B cell (primary cell): ENCODE measurements at regions not wholly inside any gene's neighbourhood (a gene's known extent, or its start where the extent isn't known, plus 50 kb on each side); places are given as distances from the start of the nearest gene placed in this dataset.

ENCODE experiments used
- ATAC-seq: fragments of 200-7000 bp; cut with Tn5 transposase; one replicate; pipeline ENCODE4 v1.10.0; 2021; ENCODE audit warnings: low read depth, mild to moderate bottlenecking, moderate number of reproducible peaks, moderate library complexity
- CTCF ChIA-PET: fragments of 350-600 bp; sonication (Branson Sonifier 250); formaldehyde crosslinking; loops from one replicate; lab custom pipeline; 2021; ENCODE audit warnings: antibody characterized with exemption, inconsistent platforms; lab: Charles Lee
- POLR2A ChIA-PET: fragments of 350-600 bp; sonication (Branson Sonifier 250); formaldehyde crosslinking; loops from one replicate; lab custom pipeline; 2021; ENCODE audit warnings: antibody characterized with exemption; lab: Charles Lee
- DNase-seq: peaks from one replicate; pipeline ENCODE4 v3.0.0; 2013
- H2AFZ ChIP-seq: 2 replicates; pipeline ENCODE4 v1.6.1; 2012; ENCODE audit warnings: mild to moderate bottlenecking, low read depth, low read length; ENCODE audit not compliant: insufficient read depth, poor library complexity, severe bottlenecking
- H3K27ac ChIP-seq, 2 donors: 1 replicate in 1 of 2; 2 replicates in 1 of 2; pipeline ENCODE4 v1.5.1; 2012 to 2013; ENCODE audit warnings: low read length in 2 of 2, mild to moderate bottlenecking in 2 of 2, moderate library complexity in 1 of 2
- H3K27me3 ChIP-seq, 4 experiments: fragments of 200-600 bp in 1 of 4; sonication (generic) in 1 of 4; replicated peaks in 1 of 4; 1 replicate in 2 of 4; 2 replicates in 2 of 4; pipeline versions ENCODE4 v1.6.1 to v1.7.0; 2013 to 2016; ENCODE audit warnings: low read length in 3 of 4, mild to moderate bottlenecking in 2 of 4, mixed read lengths in 1 of 4, moderate library complexity in 1 of 4; ENCODE audit not compliant: insufficient read depth in 4 of 4, control insufficient read depth in 3 of 4; ENCODE audit errors: control extremely low read depth in 1 of 4
- H3K36me3 ChIP-seq, 2 experiments: replicated peaks in 1 of 2; 1 replicate in 1 of 2; 2 replicates in 1 of 2; pipeline versions ENCODE4 v1.6.1 to v1.7.1; 2013; ENCODE audit warnings: low read length in 1 of 2; ENCODE audit not compliant: insufficient read depth in 2 of 2, control insufficient read depth in 1 of 2; ENCODE audit errors: control extremely low read depth in 1 of 2, extremely low read depth in 1 of 2
- H3K4me1 ChIP-seq, 2 donors: fragments of 200-600 bp in 1 of 2; sonication (generic) in 1 of 2; 1 replicate in 1 of 2; 2 replicates in 1 of 2; pipeline versions ENCODE4 v1.5.1 to v1.6.1; 2013 to 2017; ENCODE audit warnings: low read length in 2 of 2; ENCODE audit not compliant: control insufficient read depth in 2 of 2, insufficient read depth in 2 of 2
- H3K4me2 ChIP-seq: replicated peaks from 2 replicates; pipeline ENCODE3; 2012; ENCODE audit warnings: mild to moderate bottlenecking, low read depth, low read length; ENCODE audit not compliant: poor library complexity, severe bottlenecking
- H3K4me3 ChIP-seq, 5 experiments: fragments of 200-600 bp in 1 of 5; sonication (generic) in 1 of 5; 1 replicate in 3 of 5; 2 replicates in 2 of 5; pipeline versions ENCODE4 v1.5.1 to v1.7.0; 2011 to 2016; ENCODE audit warnings: low read length in 4 of 5, mild to moderate bottlenecking in 4 of 5, low read depth in 2 of 5, control low read depth in 1 of 5, moderate library complexity in 1 of 5; ENCODE audit not compliant: insufficient read depth in 1 of 5; ENCODE audit errors: control extremely low read depth in 1 of 5, extremely low read depth in 1 of 5
- H3K79me2 ChIP-seq: fragments of 200-600 bp; sonication (generic); one replicate; pipeline ENCODE4 v1.6.0; 2016; ENCODE audit warnings: low read length; ENCODE audit not compliant: control insufficient read depth, insufficient read depth
- H3K9ac ChIP-seq: fragments of 200-600 bp; sonication (generic); 2 replicates; pipeline ENCODE4 v1.6.1; 2017; ENCODE audit warnings: mild to moderate bottlenecking, low read length, moderate library complexity
- H3K9me3 ChIP-seq, 3 donors: one replicate each; pipeline versions ENCODE4 v1.6.1 to v1.7.1; 2013; ENCODE audit warnings: low read length in 2 of 3; ENCODE audit not compliant: control insufficient read depth in 2 of 3, insufficient read depth in 1 of 3; ENCODE audit errors: control extremely low read depth in 1 of 3
- H4K20me1 ChIP-seq: 2 replicates; pipeline ENCODE4 v1.6.0; 2012; ENCODE audit warnings: mild to moderate bottlenecking, low read length; ENCODE audit not compliant: insufficient read depth, control insufficient read depth, poor library complexity, severe bottlenecking
- H3K27ac Mint-ChIP-seq: one replicate; pipeline ENCODE4 v1.8.0; 2021; ENCODE audit warnings: mixed read lengths
- H3K27me3 Mint-ChIP-seq: one replicate; pipeline ENCODE4 v1.8.0; 2021; ENCODE audit warnings: mixed read lengths
- H3K4me1 Mint-ChIP-seq: one replicate; pipeline ENCODE4 v1.8.0; 2021; ENCODE audit warnings: mixed read lengths
- H3K4me3 Mint-ChIP-seq: one replicate; pipeline ENCODE4 v1.8.0; 2021; ENCODE audit warnings: mixed read lengths
- H3K9me3 Mint-ChIP-seq: one replicate; pipeline ENCODE4 v1.8.0; 2022; ENCODE audit warnings: mixed read lengths; ENCODE audit not compliant: insufficient read depth
- EZH2 ChIP-seq: IDR thresholded peaks from 2 replicates; pipeline ENCODE4 v1.6.1; 2012; ENCODE audit warnings: borderline replicate concordance, low read depth, mild to moderate bottlenecking, moderate library complexity, low read length; ENCODE audit not compliant: insufficient read depth, poor library complexity, severe bottlenecking
- WGBS: methylation state at CpG from one replicate; pipeline ENCODE4 v1.1.5; 2013; ENCODE audit warnings: missing lambda C conversion rate; ENCODE audit not compliant: insufficient coverage; 5-methylcytosine and 5-hydroxymethylcytosine counted together
- intact Hi-C: fragments of 100-400 bp; cut with micrococcal nuclease; formaldehyde crosslinking; loops from one replicate; pipeline ENCODE4 v1.10.0; 2022
- TF ChIP-seq, protein P1 (sequence below): fragments of 200-600 bp; IDR thresholded peaks from one replicate; pipeline ENCODE4 v1.8.0; 2022; ENCODE audit warnings: antibody characterized with exemption, mild to moderate bottlenecking

DNA sequence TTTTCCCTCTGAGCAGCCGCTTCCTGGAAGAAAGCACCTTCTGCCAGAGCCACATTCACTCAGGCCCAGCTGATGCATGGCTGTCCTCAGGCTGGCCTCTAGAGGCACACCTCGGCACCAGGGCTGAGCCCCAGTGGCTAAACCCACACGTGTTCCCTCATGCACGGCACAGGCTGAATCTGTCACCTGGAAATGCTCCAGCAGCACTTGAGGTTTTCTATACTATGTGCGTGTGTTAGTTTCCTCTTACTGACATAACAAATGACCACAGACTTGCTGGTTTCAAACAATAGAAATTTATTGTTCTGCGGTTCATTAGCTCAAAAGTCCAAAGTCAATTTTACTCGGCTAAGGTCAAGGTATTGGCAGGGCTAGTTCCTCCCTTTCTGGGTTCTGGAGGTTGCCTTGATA lies 141.4 kb downstream of the LRRC70 start:
- H3K4me3 ChIP-seq, result no peak overlapping the region
- H3K27me3 ChIP-seq, result no peaks in the 10 kb centered on the region
- no peaks in the 10 kb centered on the region for H3K79me2 ChIP-seq
- Mint-ChIP-seq H3K4me1 (no peaks in the 10 kb centered on the region), H3K27me3 (peaks cover 38% of the 10 kb centered on the region), H3K27ac (no peak overlapping the region), H3K9me3 (peaks cover 2% of the 10 kb centered on the region), H3K4me3 (no peak overlapping the region)
- H3K36me3 ChIP-seq, result no peaks in the 10 kb centered on the region
- ChIA-PET POLR2A (no interaction called here), CTCF (no interaction called here)
- no peak for DNase-seq
- H3K27ac ChIP-seq, result no peak overlapping the region
- WGBS, result 18% methylated on average over 4 of the region's 7 CpGs
- H3K9ac ChIP-seq, result no peak overlapping the region
- no peak for ATAC-seq
- intact Hi-C loops, result no loop called here
- no peaks in the 10 kb centered on the region for H3K4me1 ChIP-seq
- no peaks in the 10 kb centered on the region for H3K9me3 ChIP-seq
- no peak overlapping the region for H3K4me2 ChIP-seq
- H4K20me1 ChIP-seq, result no peaks in the 10 kb centered on the region
- TF ChIP-seq EZH2, result no peak
- TF ChIP-seq, protein P1, sequence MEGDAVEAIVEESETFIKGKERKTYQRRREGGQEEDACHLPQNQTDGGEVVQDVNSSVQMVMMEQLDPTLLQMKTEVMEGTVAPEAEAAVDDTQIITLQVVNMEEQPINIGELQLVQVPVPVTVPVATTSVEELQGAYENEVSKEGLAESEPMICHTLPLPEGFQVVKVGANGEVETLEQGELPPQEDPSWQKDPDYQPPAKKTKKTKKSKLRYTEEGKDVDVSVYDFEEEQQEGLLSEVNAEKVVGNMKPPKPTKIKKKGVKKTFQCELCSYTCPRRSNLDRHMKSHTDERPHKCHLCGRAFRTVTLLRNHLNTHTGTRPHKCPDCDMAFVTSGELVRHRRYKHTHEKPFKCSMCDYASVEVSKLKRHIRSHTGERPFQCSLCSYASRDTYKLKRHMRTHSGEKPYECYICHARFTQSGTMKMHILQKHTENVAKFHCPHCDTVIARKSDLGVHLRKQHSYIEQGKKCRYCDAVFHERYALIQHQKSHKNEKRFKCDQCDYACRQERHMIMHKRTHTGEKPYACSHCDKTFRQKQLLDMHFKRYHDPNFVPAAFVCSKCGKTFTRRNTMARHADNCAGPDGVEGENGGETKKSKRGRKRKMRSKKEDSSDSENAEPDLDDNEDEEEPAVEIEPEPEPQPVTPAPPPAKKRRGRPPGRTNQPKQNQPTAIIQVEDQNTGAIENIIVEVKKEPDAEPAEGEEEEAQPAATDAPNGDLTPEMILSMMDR, result no peak
- no peak overlapping the region for H2AFZ ChIP-seq

DNA sequence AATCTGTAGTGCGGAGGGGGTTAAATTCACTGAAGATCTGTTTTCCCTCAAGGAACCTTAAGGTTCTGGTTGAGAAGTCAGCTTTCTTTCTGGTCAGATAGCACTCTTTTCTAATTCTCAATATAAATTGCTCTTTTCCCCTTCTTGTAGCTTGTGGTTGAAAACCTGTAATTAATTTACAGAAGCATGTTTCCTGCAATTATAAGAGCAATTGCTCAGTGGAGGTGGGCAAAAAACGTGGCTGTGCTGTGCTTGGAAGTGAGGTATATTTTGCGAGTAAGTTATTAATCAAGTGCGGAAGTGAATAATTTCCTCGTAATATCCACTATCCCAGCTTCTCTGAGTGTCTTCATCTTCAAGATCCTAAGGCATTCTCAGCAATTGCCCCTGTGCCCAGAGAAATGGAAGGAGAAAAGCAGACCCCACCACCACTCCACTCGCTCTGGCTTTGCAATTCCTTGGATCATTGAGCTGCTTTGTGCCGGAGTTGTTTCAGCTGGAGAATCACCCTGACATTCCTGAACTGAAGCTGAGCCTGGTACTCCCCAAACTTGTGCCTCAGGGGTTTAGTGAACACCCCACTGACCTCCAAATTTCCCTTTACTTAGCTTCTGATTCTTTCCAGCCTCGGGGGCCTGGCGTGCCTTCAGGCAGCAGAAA lies 140.6 kb downstream of the LRRC70 start:
- no peak overlapping the region for H3K4me3 ChIP-seq
- WGBS, result 97% methylated on average over 6 of the region's 9 CpGs
- Mint-ChIP-seq H3K9me3 (no peaks in the 10 kb centered on the region), H3K27ac (no peak overlapping the region), H3K4me3 (no peak overlapping the region), H3K27me3 (peaks cover 38% of the 10 kb centered on the region), H3K4me1 (no peaks in the 10 kb centered on the region)
- intact Hi-C loops, result no loop called here
- POLR2A ChIA-PET, result no interaction called here
- H3K36me3 ChIP-seq, result no peaks in the 10 kb centered on the region
- no peak for ATAC-seq
- TF ChIP-seq, protein P1, result no peak
- no peak for TF ChIP-seq EZH2
- H3K4me2 ChIP-seq, result no peak overlapping the region
- no peak overlapping the region for H3K9ac ChIP-seq
- H3K79me2 ChIP-seq, result no peaks in the 10 kb centered on the region
- no peak for DNase-seq
- H2AFZ ChIP-seq, result no peak overlapping the region
- CTCF ChIA-PET, result no interaction called here
- no peaks in the 10 kb centered on the region for H3K4me1 ChIP-seq
- no peaks in the 10 kb centered on the region for H4K20me1 ChIP-seq
- no peak overlapping the region for H3K27ac ChIP-seq
- H3K27me3 ChIP-seq, result peaks cover 0 to 4% (median 0%) of the 10 kb centered on the region in 4 experiments
- H3K9me3 ChIP-seq, result no peaks in the 10 kb centered on the region
